Thoracic aorta (tissue), 2 donors: ENCODE measurements at regions not wholly inside any gene's neighbourhood (a gene's known extent, or its start where the extent isn't known, plus 50 kb on each side); places are given as distances from the start of the nearest gene placed in this dataset.

Source experiments
- ATAC-seq: fragments of 150-250 bp; one replicate; pipeline ENCODE4 v1.8.0; 2017; ENCODE audit warnings: low read depth; ENCODE audit not compliant: insufficient number of reproducible peaks, low FRiP score
- DNase-seq: peaks from one replicate; pipeline ENCODE4 v3.0.0-alpha.2; 2020; ENCODE audit warnings: low spot score
- H3K27ac ChIP-seq, 2 donors: fragments of 200-600 bp; sonication (generic); 1 replicate in 1 of 2; 2 replicates in 1 of 2; pipeline ENCODE4 v1.5.1; 2016; ENCODE audit warnings: mild to moderate bottlenecking in 2 of 2, moderate library complexity in 2 of 2
- H3K27me3 ChIP-seq: fragments of 200-600 bp; sonication (generic); replicated peaks from 2 replicates; pipeline ENCODE4 v1.6.0; 2016; ENCODE audit warnings: mild to moderate bottlenecking; ENCODE audit not compliant: insufficient read depth
- H3K36me3 ChIP-seq: fragments of 200-600 bp; sonication (generic); one replicate; pipeline ENCODE4 v1.5.1; 2016
- H3K4me1 ChIP-seq, 2 donors: fragments of 200-600 bp; sonication (generic); 1 replicate in 1 of 2; 2 replicates in 1 of 2; pipeline versions ENCODE4 v1.5.1 to v1.6.0; 2016; ENCODE audit warnings: low read depth in 2 of 2, mild to moderate bottlenecking in 1 of 2; ENCODE audit not compliant: control insufficient read depth in 1 of 2
- H3K4me3 ChIP-seq: fragments of 200-600 bp; sonication (generic); 2 replicates; pipeline ENCODE4 v1.5.1; 2016; ENCODE audit warnings: mild to moderate bottlenecking
- H3K9me3 ChIP-seq: fragments of 200-600 bp; sonication (generic); 2 replicates; pipeline ENCODE4 v1.5.1; 2016
- CTCF ChIP-seq: fragments of 200-600 bp; sonication (generic); IDR thresholded peaks from one replicate; pipeline ENCODE4 v1.5.1; 2019; ENCODE audit warnings: antibody characterized with exemption

- no peak overlapping the region for H3K4me3 ChIP-seq
- TF ChIP-seq CTCF, result no peak
- no peak for ATAC-seq
- H3K9me3 ChIP-seq, result peaks cover 5% of the 10 kb centered on the region
- no peaks in the 10 kb centered on the region for H3K27me3 ChIP-seq
- DNase-seq, result no peak
- no peaks in the 10 kb centered on the region for H3K36me3 ChIP-seq
- H3K27ac ChIP-seq, result no peak overlapping the region
- H3K4me1 ChIP-seq, result no peaks in the 10 kb centered on the region
Measured at GRCh38 chr17:77756028-77756427, 202.5 kb upstream of the TNRC6C start.

DNA sequence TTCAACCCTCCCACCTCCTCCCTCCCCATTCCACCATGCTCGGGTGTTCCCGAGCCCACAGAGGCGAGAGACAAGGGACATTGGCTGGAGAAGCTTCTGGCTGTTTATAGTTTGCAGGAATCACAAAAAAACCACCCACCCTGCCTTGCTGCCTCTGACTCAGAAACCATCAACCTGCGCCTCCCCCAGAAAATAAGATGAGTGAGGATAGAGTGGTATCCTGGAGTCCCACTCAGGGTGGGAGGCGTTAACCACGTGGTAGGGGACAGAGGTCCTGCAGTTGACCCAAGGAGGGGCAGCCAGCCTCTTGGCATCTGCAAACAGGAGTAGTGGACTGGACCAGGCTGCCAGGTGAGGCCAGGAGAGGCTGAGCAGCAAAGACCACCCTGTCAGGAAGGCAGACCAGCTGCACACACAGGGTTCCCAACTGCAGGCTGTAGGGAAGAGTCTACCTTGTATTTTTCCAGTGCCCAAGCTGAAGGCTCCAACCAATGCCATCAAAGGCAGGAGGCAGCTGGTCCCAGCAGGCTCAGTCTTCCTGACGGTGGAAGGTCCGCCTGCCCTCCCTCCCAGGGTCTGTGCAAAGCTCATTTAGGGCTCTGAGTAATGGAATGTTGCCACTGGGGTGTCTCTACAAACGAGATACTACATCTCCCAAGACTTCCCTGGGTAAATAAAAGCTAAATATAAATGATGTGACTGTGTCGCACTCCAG is 201.5 kb upstream of the TNRC6C start:
- Histone ChIP-seq H3K36me3 (no peaks in the 10 kb centered on the region), H3K27me3 (no peaks in the 10 kb centered on the region), H3K9me3 (peaks cover 5% of the 10 kb centered on the region), H3K4me3 (no peak overlapping the region), H3K27ac (no peak overlapping the region), H3K4me1 (no peaks in the 10 kb centered on the region)
- no peak for ATAC-seq
- TF ChIP-seq CTCF, result no peak
- no peak for DNase-seq

DNA sequence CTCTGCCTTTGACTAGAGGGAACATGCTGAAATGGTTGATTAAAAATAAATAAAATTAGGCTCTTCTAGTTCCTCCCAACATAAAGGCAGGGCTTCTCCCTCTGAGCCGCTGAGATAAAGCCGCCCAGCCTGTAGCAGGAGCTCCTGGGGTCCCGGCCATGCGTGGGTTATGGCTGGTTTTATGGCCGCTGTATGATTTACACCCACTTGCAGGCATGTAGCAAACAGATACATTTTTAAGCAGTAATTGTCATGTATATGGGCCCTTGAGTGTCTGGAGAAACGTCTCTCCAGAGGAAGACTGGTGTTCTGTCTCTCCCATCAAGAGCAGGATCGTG is 201.0 kb upstream of the TNRC6C start:
- DNase-seq, result no peak
- TF ChIP-seq CTCF, result no peak
- Histone ChIP-seq H3K27me3 (no peaks in the 10 kb centered on the region), H3K9me3 (peaks cover 5% of the 10 kb centered on the region), H3K36me3 (no peaks in the 10 kb centered on the region), H3K4me1 (no peaks in the 10 kb centered on the region), H3K27ac (no peak overlapping the region), H3K4me3 (no peak overlapping the region)
- ATAC-seq, result no peak

DNA sequence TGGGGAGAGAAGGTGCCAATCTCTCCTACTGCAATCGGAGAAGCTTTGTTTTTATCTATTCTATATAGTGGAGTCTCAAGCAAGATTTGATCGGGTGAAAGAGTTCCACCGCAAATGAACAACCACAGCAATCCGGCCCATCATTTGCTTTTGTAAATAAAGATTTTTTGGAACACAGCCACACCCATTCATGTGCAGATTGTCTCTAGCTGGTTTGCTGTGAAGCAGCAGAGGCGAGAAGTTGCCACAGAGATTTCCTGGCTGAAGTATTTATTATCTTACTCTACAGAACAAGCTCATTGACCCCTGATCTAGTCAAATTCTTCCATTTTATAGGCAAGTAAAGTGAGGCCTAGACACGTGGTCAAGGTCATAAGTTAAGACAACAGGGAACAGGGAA is 195.5 kb upstream of the TNRC6C start:
- Histone ChIP-seq H3K36me3 (no peaks in the 10 kb centered on the region), H3K4me1 (peaks cover 0 to 2% of the 10 kb centered on the region in 2 donors), H3K27ac (no peak overlapping the region), H3K27me3 (no peaks in the 10 kb centered on the region), H3K4me3 (no peak overlapping the region), H3K9me3 (no peaks in the 10 kb centered on the region)
- ATAC-seq (no peak), DNase-seq (no peak)
- TF ChIP-seq CTCF, result no peak

DNA sequence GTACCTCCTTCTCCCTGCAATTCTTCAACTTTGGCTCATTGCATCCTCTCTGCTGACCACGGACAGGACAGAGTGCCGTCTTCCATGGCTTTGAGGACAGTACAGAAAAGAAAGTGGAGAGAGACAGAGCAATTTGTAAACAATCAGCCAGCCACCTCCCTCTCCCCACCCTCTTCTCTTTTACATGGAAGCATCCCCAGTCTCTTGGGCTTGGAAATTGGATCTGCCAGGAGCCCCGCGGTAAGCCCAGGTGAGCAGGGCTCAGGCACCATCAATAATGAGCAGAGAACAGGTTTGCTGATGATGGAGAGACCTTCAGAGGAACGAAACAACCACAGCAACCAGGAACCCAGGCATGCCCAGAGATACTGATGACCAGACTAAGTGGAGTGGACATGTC is 194.9 kb upstream of the TNRC6C start:
- H3K27ac ChIP-seq, result no peak overlapping the region
- no peaks in the 10 kb centered on the region for H3K36me3 ChIP-seq
- peaks cover 0 to 7% of the 10 kb centered on the region in 2 donors for H3K4me1 ChIP-seq
- H3K9me3 ChIP-seq, result no peaks in the 10 kb centered on the region
- no peak overlapping the region for H3K4me3 ChIP-seq
- no peak for DNase-seq
- H3K27me3 ChIP-seq, result no peaks in the 10 kb centered on the region
- no peak for TF ChIP-seq CTCF
- no peak for ATAC-seq
